GM12864 (cell line): ENCODE measurements at regions not wholly inside any gene's neighbourhood (a gene's known extent, or its start where the extent isn't known, plus 50 kb on each side); places are given as distances from the start of the nearest gene placed in this dataset.

Source experiments
- DNase-seq: peaks from one replicate; pipeline ENCODE4 v3.0.0-alpha.2; 2011; ENCODE audit warnings: low read depth
- H3K4me3 ChIP-seq: 2 replicates; pipeline ENCODE4 v1.5.1; 2011; ENCODE audit warnings: mild to moderate bottlenecking, low read depth, low read length, control low read depth
- TF ChIP-seq, protein P1 (sequence below): IDR thresholded peaks from 2 replicates; pipeline ENCODE4 v1.5.1; 2011; ENCODE audit warnings: low read depth, mild to moderate bottlenecking, moderate library complexity, low read length, control low read depth, inconsistent platforms; ENCODE audit errors: missing control alignments

DNA sequence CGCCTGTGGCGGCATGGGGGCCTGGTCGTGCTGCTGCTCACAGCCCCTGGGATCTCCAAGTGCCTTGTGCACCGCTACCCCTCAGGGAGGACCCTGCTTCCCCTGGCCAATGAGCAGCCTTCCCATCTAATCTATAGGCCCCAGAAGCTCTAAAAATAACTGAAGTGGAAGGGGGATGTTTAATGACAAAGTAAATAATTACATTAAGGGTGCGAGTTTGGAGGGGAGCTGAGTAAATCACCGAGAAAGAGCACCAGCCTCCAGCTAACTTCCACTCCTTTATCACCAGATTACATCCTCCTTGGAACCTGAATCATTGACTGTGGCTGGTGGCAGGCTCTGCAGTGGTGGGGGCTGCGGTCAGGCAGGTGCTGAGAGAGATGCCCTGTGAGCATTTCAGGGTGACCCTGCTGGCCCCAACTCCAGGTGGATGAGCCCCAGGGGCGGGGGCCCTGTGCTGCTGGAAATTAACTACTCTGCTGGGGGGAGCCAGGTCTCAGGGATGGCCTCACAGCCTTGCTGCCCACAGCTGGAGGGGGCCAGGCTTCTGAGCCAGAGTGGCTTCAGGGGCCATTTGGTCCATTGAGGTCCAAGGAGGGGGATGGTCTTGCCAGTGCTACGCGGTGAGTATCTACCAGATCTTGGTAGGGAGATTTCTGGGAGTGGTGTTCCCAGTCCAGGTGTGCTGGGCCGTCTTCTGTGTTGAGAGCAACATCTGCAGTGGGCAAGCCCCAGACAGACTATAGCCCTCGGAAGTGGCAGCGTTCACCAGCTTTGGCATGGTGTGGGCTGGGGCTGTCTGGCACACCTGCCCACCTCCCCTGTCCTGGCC, 74.2 kb downstream of the GLI2 start:
- TF ChIP-seq, protein P1, sequence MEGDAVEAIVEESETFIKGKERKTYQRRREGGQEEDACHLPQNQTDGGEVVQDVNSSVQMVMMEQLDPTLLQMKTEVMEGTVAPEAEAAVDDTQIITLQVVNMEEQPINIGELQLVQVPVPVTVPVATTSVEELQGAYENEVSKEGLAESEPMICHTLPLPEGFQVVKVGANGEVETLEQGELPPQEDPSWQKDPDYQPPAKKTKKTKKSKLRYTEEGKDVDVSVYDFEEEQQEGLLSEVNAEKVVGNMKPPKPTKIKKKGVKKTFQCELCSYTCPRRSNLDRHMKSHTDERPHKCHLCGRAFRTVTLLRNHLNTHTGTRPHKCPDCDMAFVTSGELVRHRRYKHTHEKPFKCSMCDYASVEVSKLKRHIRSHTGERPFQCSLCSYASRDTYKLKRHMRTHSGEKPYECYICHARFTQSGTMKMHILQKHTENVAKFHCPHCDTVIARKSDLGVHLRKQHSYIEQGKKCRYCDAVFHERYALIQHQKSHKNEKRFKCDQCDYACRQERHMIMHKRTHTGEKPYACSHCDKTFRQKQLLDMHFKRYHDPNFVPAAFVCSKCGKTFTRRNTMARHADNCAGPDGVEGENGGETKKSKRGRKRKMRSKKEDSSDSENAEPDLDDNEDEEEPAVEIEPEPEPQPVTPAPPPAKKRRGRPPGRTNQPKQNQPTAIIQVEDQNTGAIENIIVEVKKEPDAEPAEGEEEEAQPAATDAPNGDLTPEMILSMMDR: no peak
- H3K4me3 ChIP-seq: no peak overlapping the region
- no peak for DNase-seq

DNA sequence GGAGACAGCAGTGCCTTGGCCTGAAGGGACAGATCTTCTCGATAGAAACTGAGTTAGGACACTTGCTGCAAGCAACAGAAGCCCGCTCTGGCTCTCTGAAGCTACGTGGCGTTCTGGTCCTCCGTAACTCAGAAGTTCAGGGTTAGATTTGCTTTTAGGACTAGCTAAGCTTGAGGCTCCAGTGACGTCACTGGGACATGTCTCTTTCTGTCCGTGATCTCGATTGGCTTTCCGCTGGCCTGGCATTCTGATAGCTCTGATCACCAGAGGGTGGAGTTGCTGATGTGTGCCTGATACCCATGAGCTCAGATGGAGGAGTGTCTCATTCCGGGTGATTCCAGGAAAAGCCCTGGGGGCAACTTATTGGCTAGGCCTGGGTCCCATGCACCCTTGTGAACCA, 75.0 kb downstream of the GLI2 start:
- no peak for DNase-seq
- no peak overlapping the region for H3K4me3 ChIP-seq
- TF ChIP-seq, protein P1: no peak

DNA sequence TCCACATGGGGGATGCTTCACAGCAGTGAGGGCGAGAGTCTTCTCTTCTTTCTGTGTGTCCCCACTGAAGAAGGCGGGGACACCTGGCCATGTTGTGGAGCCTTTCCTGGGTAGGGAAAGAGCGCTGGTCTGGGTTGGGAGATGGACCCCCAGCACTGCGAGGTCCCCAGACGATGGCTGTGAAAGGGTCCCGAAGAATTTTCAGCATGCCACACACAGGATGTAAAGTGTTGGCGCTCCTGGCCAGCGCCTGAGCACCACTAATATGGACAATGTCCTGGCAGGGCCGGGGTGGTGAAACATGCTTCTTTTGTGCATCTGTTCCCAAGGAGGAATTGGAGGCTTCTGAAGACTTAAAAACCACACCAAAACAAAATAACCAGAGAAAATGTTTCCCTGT, 77.2 kb downstream of the GLI2 start:
- no peak for DNase-seq
- H3K4me3 ChIP-seq: no peak overlapping the region
- TF ChIP-seq, protein P1: no peak

DNA sequence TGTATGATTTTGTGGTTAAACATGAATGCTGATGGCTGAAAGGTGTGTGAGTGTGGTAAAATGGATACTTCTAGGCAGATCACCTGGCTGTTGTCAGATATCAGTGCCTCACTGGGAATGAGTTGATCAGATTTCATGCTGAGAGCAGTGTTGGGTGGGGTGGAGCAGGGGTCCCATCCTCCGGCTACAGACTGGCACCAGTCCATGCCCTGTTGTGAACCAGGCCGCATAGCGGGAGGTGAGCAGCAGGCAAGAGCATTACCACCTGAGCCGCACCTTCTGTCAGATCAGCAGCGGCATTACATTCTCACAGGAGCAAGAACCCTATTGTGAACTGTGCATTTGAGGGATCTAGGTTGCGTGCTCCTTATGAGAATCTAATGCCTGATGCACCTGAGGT, 78.7 kb downstream of the GLI2 start:
- TF ChIP-seq, protein P1: no peak
- H3K4me3 ChIP-seq: no peak overlapping the region
- no peak for DNase-seq

DNA sequence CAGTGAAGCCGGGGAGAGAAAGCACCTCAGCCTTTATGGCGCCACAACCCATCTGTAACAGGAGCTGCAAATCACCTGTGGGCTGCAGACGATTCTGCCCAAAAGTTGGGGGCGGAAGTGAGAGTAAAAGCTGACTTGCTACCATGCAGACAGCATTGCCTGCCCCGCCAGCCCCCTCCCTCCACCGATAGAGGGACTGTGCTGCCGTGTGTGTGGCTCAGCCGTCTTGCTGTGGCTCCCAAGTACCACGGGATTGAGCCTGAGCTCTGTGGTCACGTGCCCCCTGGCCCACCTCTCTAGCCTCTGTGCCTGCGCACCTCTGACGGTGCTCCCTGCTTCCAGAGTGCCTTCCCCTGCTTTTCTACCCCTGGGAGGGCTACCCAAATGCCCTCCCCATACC, 79.6 kb downstream of the GLI2 start:
- H3K4me3 ChIP-seq: no peak overlapping the region
- TF ChIP-seq, protein P1: no peak
- DNase-seq: no peak

- no peak overlapping the region for H3K4me3 ChIP-seq
- TF ChIP-seq, protein P1: no peak
- DNase-seq: no peak
These were observed 81.7 kb downstream of the GLI2 start for GRCh38 chr2:120817136-120817955.
